ENCODE measurements at regions not wholly inside any gene's neighbourhood (a gene's known extent, or its start where the extent isn't known, plus 50 kb on each side); places are given as distances from the start of the nearest gene placed in this dataset.

DNA sequence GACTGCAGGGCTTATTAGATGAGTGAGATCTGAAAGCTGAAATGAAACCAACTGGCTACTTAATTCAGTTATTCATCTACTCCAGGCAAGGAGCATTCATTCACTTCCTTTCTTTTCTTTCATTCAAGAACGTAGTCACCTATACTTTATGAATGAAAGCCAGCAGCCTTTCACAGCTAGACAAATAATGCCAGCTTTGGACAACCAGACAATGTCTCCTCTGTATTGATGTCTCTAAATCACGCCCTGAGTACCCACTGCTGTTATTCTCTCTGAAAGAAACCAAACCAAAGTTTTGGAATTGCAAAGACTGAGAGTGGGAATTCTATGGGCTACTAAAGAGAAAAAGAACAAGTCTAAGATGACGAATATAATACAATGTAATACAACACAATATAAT is 121.2 kb upstream of the PTPN3 start:
- H3K27me3 ChIP-seq (ENCODE audit: control insufficient read depth, insufficient read depth, low read length), result no peaks in the 10 kb centered on the region
- H3K4me3 ChIP-seq (ENCODE audit: low read length in 3 of 3), result no peak overlapping the region
- H3K9ac ChIP-seq (ENCODE audit: low read length in 3 of 3), result no peak overlapping the region
- H3K27ac ChIP-seq (ENCODE audit: low read depth in 2 of 2, low read length in 2 of 2), result no peak overlapping the region
- DNase-seq, result no peak
- H3K4me1 ChIP-seq (ENCODE audit: control insufficient read depth in 2 of 3, insufficient read depth in 2 of 3, low read depth in 1 of 3, low read length in 3 of 3), result no peaks in the 10 kb centered on the region
- TF ChIP-seq, protein P1, sequence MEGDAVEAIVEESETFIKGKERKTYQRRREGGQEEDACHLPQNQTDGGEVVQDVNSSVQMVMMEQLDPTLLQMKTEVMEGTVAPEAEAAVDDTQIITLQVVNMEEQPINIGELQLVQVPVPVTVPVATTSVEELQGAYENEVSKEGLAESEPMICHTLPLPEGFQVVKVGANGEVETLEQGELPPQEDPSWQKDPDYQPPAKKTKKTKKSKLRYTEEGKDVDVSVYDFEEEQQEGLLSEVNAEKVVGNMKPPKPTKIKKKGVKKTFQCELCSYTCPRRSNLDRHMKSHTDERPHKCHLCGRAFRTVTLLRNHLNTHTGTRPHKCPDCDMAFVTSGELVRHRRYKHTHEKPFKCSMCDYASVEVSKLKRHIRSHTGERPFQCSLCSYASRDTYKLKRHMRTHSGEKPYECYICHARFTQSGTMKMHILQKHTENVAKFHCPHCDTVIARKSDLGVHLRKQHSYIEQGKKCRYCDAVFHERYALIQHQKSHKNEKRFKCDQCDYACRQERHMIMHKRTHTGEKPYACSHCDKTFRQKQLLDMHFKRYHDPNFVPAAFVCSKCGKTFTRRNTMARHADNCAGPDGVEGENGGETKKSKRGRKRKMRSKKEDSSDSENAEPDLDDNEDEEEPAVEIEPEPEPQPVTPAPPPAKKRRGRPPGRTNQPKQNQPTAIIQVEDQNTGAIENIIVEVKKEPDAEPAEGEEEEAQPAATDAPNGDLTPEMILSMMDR (IDR thresholded peaks at IDR 0.05; ENCODE audit: borderline replicate concordance, extremely low read depth, insufficient read depth), result no peak
- H3K9me3 ChIP-seq (ENCODE audit: control insufficient read depth in 2 of 3, insufficient read depth in 1 of 3, low read length in 3 of 3), result peaks cover 0 to 2% (median 0%) of the 10 kb centered on the region in 3 donors
- FAIRE-seq, result no peak
- H3K36me3 ChIP-seq (ENCODE audit: control insufficient read depth in 2 of 3, insufficient read depth in 3 of 3, low read length in 3 of 3), result no peaks in the 10 kb centered on the region
- intact Hi-C loops (cut with DNase I), result no loop called here

DNA sequence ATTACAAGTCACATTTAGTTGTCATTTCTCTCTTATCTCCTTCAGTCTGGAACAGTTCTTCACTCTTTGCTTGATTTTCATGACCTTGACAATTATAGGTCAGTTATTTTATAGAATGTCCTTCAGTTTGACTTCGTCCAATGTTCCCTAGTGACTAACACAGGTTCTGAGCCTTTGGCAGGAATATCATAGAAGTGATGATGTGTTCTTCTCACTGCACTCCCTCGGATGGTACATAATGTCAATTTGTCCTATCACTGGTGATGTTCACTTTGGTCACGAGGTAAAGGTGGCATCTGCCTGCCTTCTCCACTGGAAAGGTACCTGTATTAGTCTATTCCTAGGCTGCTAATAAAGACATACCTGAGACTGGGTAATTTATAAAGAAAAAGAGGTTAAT is 126.0 kb upstream of the PTPN3 start:
- no peaks in the 10 kb centered on the region for H3K4me1 ChIP-seq (ENCODE audit: control insufficient read depth in 2 of 3, insufficient read depth in 2 of 3, low read depth in 1 of 3, low read length in 3 of 3)
- FAIRE-seq (no peak), DNase-seq (no peak)
- no peaks in the 10 kb centered on the region for H3K9me3 ChIP-seq (ENCODE audit: control insufficient read depth in 2 of 3, insufficient read depth in 1 of 3, low read length in 3 of 3)
- no peak overlapping the region for H3K27ac ChIP-seq (ENCODE audit: low read depth in 2 of 2, low read length in 2 of 2)
- no peak overlapping the region for H3K9ac ChIP-seq (ENCODE audit: low read length in 3 of 3)
- H3K36me3 ChIP-seq (ENCODE audit: control insufficient read depth in 2 of 3, insufficient read depth in 3 of 3, low read length in 3 of 3), result no peaks in the 10 kb centered on the region
- intact Hi-C loops (cut with DNase I), result no loop called here
- TF ChIP-seq, protein P1 (IDR thresholded peaks at IDR 0.05; ENCODE audit: borderline replicate concordance, extremely low read depth, insufficient read depth), result no peak
- no peaks in the 10 kb centered on the region for H3K27me3 ChIP-seq (ENCODE audit: control insufficient read depth, insufficient read depth, low read length)
- no peak overlapping the region for H3K4me3 ChIP-seq (ENCODE audit: low read length in 3 of 3)

DNA sequence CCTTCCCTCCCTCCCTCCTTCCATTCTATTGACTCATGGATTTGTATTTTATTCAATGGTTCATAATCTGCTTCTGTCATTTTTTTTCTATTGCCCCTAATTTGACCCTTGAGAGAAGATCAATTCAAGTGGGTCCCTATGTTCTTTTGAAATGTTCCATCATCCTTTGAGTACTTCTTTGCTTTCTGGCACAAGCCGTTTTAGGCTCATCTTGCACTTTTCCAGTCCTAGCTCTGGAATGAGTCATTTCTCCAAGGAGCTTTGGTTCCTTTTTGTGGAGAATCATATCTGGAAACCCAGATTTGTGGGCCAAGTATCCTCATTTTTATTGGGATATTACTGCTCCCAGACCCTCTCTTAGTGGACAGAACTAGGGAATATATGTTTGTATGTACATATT is 126.8 kb upstream of the PTPN3 start:
- Histone ChIP-seq H3K9me3 (ENCODE audit: control insufficient read depth in 2 of 3, insufficient read depth in 1 of 3, low read length in 3 of 3) (no peaks in the 10 kb centered on the region), H3K4me3 (ENCODE audit: low read length in 3 of 3) (no peak overlapping the region), H3K9ac (ENCODE audit: low read length in 3 of 3) (no peak overlapping the region), H3K27ac (ENCODE audit: low read depth in 2 of 2, low read length in 2 of 2) (no peak overlapping the region), H3K4me1 (ENCODE audit: control insufficient read depth in 2 of 3, insufficient read depth in 2 of 3, low read depth in 1 of 3, low read length in 3 of 3) (no peaks in the 10 kb centered on the region), H3K27me3 (ENCODE audit: control insufficient read depth, insufficient read depth, low read length) (no peaks in the 10 kb centered on the region), H3K36me3 (ENCODE audit: control insufficient read depth in 2 of 3, insufficient read depth in 3 of 3, low read length in 3 of 3) (no peaks in the 10 kb centered on the region)
- TF ChIP-seq, protein P1 (IDR thresholded peaks at IDR 0.05; ENCODE audit: borderline replicate concordance, extremely low read depth, insufficient read depth), result no peak
- FAIRE-seq (no peak), DNase-seq (no peak)
- intact Hi-C loops (cut with DNase I), result no loop called here

DNA sequence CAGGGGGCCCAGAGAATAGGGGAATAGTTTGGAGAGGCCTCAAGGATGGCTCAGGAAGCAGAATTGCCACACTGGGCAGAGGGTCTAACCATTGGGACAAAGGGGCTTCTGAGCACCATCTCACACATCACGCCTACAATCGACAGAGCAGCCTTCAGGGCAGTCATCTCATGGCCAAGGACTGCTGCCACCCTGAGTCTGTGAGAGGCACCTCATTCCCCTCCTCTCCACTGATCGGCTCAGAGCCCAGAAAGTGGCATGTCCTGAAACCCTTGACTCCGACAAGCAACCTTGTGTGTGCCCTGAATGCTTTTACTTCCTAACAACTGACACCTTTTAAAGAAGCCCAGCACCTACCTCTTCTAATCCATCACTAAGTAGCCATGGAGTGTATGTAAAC is 128.9 kb upstream of the PTPN3 start:
- TF ChIP-seq, protein P1 (IDR thresholded peaks at IDR 0.05; ENCODE audit: borderline replicate concordance, extremely low read depth, insufficient read depth), result no peak
- intact Hi-C loops (cut with DNase I), result no loop called here
- Histone ChIP-seq H3K9ac (ENCODE audit: low read length in 3 of 3) (no peak overlapping the region), H3K4me1 (ENCODE audit: control insufficient read depth in 2 of 3, insufficient read depth in 2 of 3, low read depth in 1 of 3, low read length in 3 of 3) (no peaks in the 10 kb centered on the region), H3K9me3 (ENCODE audit: control insufficient read depth in 2 of 3, insufficient read depth in 1 of 3, low read length in 3 of 3) (no peaks in the 10 kb centered on the region), H3K27me3 (ENCODE audit: control insufficient read depth, insufficient read depth, low read length) (no peaks in the 10 kb centered on the region), H3K4me3 (ENCODE audit: low read length in 3 of 3) (no peak overlapping the region), H3K27ac (ENCODE audit: low read depth in 2 of 2, low read length in 2 of 2) (no peak overlapping the region), H3K36me3 (ENCODE audit: control insufficient read depth in 2 of 3, insufficient read depth in 3 of 3, low read length in 3 of 3) (no peaks in the 10 kb centered on the region)
- no peak for FAIRE-seq
- no peak for DNase-seq

Measured in kidney (tissue), 13 donors.